Astrocyte of the cerebellum (primary cell): ENCODE measurements at regions not wholly inside any gene's neighbourhood (a gene's known extent, or its start where the extent isn't known, plus 50 kb on each side); places are given as distances from the start of the nearest gene placed in this dataset.
A peak's percentile ranks its signal among the peaks of the same experiment; 100 is the strongest.

Source experiments
- DNase-seq: peaks from one replicate; pipeline ENCODE4 v3.0.0-alpha.2; 2011; ENCODE audit warnings: low read depth
- H3K4me3 ChIP-seq: 2 replicates; pipeline ENCODE4 v1.5.1; 2011; ENCODE audit warnings: mild to moderate bottlenecking, low read depth, low read length, moderate library complexity
- in situ Hi-C: cut with HindIII; loops from 2 replicates; pipeline ENCODE4 v1.10.0; 2017; ENCODE audit warnings: low sequenced_read_pairs
- TF ChIP-seq, protein P1 (sequence below): IDR thresholded peaks from 2 replicates; pipeline ENCODE4 v1.5.1; 2012; ENCODE audit warnings: low read length, low read depth, moderate library complexity, mild to moderate bottlenecking; ENCODE audit errors: missing control alignments

DNA sequence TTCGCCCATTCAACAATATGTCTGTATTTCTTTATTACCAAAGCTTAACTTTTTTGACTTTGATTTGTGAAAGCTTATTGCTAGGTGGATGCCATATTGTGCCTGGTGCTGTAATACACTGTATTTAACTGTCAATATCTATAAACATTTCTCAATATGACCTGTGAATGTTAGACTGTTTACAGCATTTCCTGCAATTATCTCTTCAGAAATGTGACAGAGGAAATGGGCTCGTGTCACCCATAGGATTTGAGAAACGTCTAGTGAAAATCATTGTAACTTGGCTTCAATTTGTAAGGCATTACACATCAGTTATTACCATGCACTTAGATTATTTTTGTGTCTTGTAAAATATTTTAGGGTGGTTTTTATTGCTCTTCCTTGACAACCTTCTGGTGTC, 237.8 kb upstream of the ADGRL2 start:
- DNase-seq: no peak
- TF ChIP-seq, protein P1, sequence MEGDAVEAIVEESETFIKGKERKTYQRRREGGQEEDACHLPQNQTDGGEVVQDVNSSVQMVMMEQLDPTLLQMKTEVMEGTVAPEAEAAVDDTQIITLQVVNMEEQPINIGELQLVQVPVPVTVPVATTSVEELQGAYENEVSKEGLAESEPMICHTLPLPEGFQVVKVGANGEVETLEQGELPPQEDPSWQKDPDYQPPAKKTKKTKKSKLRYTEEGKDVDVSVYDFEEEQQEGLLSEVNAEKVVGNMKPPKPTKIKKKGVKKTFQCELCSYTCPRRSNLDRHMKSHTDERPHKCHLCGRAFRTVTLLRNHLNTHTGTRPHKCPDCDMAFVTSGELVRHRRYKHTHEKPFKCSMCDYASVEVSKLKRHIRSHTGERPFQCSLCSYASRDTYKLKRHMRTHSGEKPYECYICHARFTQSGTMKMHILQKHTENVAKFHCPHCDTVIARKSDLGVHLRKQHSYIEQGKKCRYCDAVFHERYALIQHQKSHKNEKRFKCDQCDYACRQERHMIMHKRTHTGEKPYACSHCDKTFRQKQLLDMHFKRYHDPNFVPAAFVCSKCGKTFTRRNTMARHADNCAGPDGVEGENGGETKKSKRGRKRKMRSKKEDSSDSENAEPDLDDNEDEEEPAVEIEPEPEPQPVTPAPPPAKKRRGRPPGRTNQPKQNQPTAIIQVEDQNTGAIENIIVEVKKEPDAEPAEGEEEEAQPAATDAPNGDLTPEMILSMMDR: no peak
- in situ Hi-C loops: no loop called here
- no peak overlapping the region for H3K4me3 ChIP-seq

DNA sequence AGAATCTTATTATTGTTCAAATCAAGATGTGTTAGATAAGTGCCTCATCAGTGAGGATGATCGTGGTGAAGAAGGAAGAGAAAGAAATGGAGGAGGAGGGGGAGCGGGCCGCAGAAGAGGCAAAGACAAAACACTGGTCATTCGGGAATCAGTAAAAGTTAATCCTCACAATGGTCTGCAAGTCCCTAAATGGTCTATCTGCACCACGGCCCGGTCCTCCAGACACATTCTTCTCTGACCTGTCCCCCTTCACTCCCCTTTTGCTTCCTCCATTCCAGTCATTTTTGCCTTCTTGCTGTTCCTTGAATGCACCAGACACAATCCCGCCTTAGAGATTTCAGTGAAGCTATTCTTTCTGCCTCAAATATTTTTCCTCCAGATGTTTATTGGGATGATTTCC, 240.1 kb upstream of the ADGRL2 start:
- in situ Hi-C loops: no loop called here
- DNase-seq: no peak
- TF ChIP-seq, protein P1: no peak
- no peak overlapping the region for H3K4me3 ChIP-seq

DNA sequence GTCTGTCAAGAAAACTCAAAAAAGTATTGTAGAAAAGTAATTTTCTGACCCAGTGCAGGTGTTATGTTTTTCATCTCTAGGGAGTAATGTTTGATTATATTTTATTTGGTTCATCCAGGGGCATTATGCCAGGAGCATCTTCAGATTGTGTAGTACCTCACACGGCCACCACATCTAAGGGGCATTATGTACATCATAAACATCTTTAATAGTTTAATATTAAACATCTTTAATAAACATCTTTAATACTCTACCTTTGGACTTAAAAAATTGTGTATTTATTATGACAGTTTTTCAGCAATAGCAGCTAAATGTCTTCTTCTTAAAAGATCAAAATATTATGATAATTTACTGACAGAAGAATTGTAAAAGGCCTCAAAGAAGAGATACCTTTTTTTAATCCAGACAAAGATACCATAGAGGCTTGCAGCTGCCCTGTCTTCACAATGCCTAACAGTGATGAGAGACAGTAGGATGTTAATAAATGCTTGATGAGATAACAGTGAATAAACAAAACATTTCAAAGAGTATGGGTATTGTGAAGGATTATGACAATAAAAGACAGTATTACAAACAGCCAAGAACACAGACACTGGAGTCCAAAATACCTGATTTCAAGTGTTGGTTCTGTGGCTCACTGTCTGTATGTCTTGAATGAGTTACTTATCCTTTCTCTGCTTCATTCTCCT, 240.9 kb upstream of the ADGRL2 start:
- no peak overlapping the region for H3K4me3 ChIP-seq
- in situ Hi-C loops: no loop called here
- DNase-seq: no peak
- TF ChIP-seq, protein P1: peak; percentile 27

DNA sequence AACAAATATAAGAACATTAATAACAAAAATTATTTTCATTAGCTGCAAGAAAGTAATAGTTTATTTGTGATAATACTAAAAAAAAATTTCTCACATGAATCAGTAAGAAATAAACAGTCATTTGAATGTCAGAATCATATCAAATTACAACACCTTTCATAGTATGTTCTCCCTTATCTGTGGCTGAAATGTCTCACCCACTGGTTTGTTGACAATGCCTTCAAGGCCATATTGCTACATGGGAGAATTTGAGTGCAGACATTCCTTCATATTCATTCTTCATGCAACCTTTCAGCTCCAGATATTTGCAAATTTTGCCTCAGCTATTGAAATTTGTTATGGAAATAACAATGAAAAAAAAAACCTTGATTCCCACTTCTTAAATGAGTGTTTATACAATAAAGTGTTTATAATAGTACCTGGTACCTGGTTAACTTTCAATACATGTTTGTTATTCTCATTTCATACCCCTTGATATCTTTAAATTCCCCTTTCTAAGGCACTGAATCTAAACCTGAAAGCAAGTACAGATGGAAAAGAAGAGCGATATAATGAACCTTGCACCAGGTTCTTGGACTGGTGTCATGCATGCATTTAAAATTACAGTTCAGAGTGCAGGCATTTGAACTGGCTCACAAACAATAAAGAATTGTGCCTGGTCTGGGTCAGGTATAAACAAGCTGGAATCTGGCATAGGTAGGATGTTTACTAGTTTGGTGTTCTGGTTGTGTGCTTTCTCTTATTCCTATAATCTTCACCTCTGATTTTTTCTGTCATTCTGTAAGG, 242.2 kb upstream of the ADGRL2 start:
- in situ Hi-C loops: no loop called here

DNA sequence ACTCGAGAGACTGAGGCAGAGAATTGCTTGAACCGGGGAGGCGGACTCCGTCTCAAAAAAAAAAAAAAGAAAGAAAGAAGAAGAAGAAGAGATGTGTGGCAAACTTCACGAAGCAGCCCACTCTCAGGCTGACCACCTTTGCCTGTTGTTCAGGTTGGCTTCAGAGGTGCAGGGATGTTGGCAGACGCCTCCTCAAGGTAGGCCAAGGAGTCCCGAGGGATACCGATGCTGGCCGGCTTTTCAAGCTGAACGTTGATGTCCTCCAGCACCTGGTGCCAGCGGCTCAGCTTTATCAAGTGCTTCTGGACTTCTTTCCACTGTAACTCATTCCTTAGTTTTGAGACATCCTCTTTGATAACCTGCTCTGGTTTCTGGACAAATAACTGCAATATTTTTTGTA, 243.8 kb upstream of the ADGRL2 start:
- H3K4me3 ChIP-seq: no peak overlapping the region
- DNase-seq: no peak
- in situ Hi-C loops: no loop called here
- TF ChIP-seq, protein P1: no peak

More for the DNA sequence above, 242.2 kb upstream of the ADGRL2 start:
- TF ChIP-seq, protein P1: no peak
- no peak overlapping the region for H3K4me3 ChIP-seq
- no peak for DNase-seq

DNA sequence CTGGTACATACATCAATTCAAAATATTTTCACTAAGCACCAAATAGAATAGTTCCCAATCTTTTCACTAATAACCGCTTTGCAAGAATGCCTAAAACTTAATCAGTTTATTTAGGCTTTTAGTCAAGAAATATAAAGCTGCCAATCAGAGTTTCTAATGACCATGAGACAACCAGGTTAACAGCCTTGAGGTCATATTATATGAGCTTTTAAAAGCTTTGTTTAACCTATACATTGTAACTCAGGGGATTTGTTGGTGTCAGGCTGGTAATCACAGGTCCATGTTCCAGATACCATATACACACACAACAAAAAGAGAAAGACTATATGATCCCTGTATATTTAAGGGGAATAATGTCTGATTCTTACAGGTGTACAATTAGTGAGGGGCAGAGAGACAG, 246.2 kb upstream of the ADGRL2 start:
- no peak overlapping the region for H3K4me3 ChIP-seq
- TF ChIP-seq, protein P1: no peak
- no peak for DNase-seq
- in situ Hi-C loops: no loop called here
